ENCODE measurements at regions not wholly inside any gene's neighbourhood (a gene's known extent, or its start where the extent isn't known, plus 50 kb on each side); places are given as distances from the start of the nearest gene placed in this dataset.
A peak's percentile ranks its signal among the peaks of the same experiment; 100 is the strongest.
"Not testable (repeated sequence)": the region's sequence is repeated elsewhere in the genome, so short reads cannot be mapped to it uniquely, and the experiment has no call there.

- DNase-seq: not testable (repeated sequence)
Measured at GRCh38 chr1:206365271-206365670, 105.0 kb upstream of the IKBKE start.

- DNase-seq: not testable (repeated sequence)
Measured at GRCh38 chr1:206366131-206366530, 104.1 kb upstream of the IKBKE start.

- not testable (repeated sequence) for DNase-seq
Measured at GRCh38 chr1:206366772-206367171, 103.5 kb upstream of the IKBKE start.

GRCh38 chr1:206367955-206368622 is 102.2 kb upstream of the IKBKE start:
- DNase-seq: not testable (repeated sequence)

- not testable (repeated sequence) for DNase-seq
Measured at GRCh38 chr1:206374725-206375124, 95.6 kb upstream of the IKBKE start.

GRCh38 chr1:206375552-206375951 is 94.7 kb upstream of the IKBKE start:
- not testable (repeated sequence) for DNase-seq

- not testable (repeated sequence) for DNase-seq
Measured at GRCh38 chr1:206378506-206378905, 91.8 kb upstream of the IKBKE start.

GRCh38 chr1:206379245-206379644 is 91.0 kb upstream of the IKBKE start:
- not testable (repeated sequence) for DNase-seq

- peak; percentile 50 for DNase-seq
Measured at GRCh38 chr1:206380163-206380790, 90.0 kb upstream of the IKBKE start.

GRCh38 chr1:206380791-206381610 is 89.3 kb upstream of the IKBKE start:
- peak; percentile 58 for DNase-seq

- peak; percentile 84 for DNase-seq
Measured at GRCh38 chr1:206384029-206384807, 86.1 kb upstream of the IKBKE start.

- DNase-seq: not testable (repeated sequence)
Measured at GRCh38 chr1:206384891-206385290, 85.4 kb upstream of the IKBKE start.

- not testable (repeated sequence) for DNase-seq
Measured at GRCh38 chr1:206387631-206388030, 82.6 kb upstream of the IKBKE start.

- not testable (repeated sequence) for DNase-seq
Measured at GRCh38 chr1:206391903-206392302, 78.4 kb upstream of the IKBKE start.

- DNase-seq: not testable (repeated sequence)
Measured at GRCh38 chr1:206397501-206397900, 72.8 kb upstream of the IKBKE start.

GRCh38 chr1:206398261-206398660 is 72.0 kb upstream of the IKBKE start:
- not testable (repeated sequence) for DNase-seq

GRCh38 chr1:206403612-206404307 is 66.5 kb upstream of the IKBKE start:
- DNase-seq: not testable (repeated sequence)

GRCh38 chr1:206404309-206405027 is 65.8 kb upstream of the IKBKE start:
- DNase-seq: not testable (repeated sequence)

- DNase-seq: not testable (repeated sequence)
Measured at GRCh38 chr1:206405282-206405681, 65.0 kb upstream of the IKBKE start.

- not testable (repeated sequence) for DNase-seq
Measured at GRCh38 chr1:206408371-206409288, 61.6 kb upstream of the IKBKE start.

Measured in hematopoietic multipotent progenitor cell treated with erythropoietin and hydrocortisone succinate and interleukin-3 and kit ligand, for 6 days (in vitro differentiated cells).